Left ventricle myocardium inferior (tissue), 1 donor: ENCODE measurements at regions not wholly inside any gene's neighbourhood (a gene's known extent, or its start where the extent isn't known, plus 50 kb on each side); places are given as distances from the start of the nearest gene placed in this dataset.
"Not testable (repeated sequence)": the region's sequence is repeated elsewhere in the genome, so short reads cannot be mapped to it uniquely, and the experiment has no call there.

ENCODE experiments used
- DNase-seq: peaks from one replicate; pipeline ENCODE4 v3.0.0-alpha.2; 2020
- H3K27ac ChIP-seq: fragments of 200-600 bp; replicated peaks from 2 replicates; pipeline ENCODE4 v1.8.0; 2021
- H3K27me3 ChIP-seq: fragments of 200-600 bp; 2 replicates; pipeline ENCODE4 v1.8.0; 2021; ENCODE audit warnings: low read depth
- H3K36me3 ChIP-seq: fragments of 200-600 bp; 2 replicates; pipeline ENCODE4 v1.8.0; 2021
- H3K4me1 ChIP-seq: fragments of 200-600 bp; 2 replicates; pipeline ENCODE4 v1.8.0; 2021
- H3K4me3 ChIP-seq: fragments of 200-600 bp; 2 replicates; pipeline ENCODE4 v1.8.0; 2021; ENCODE audit warnings: mild to moderate bottlenecking, moderate library complexity
- H3K9me3 ChIP-seq: fragments of 200-600 bp; replicated peaks from 2 replicates; pipeline ENCODE4 v1.8.0; 2021
- CTCF ChIP-seq: fragments of 200-600 bp; IDR thresholded peaks from 2 replicates; pipeline ENCODE4 v1.8.0; 2021; ENCODE audit warnings: antibody characterized with exemption, mild to moderate bottlenecking, borderline replicate concordance
- intact Hi-C: fragments of 100-400 bp; cut with micrococcal nuclease; formaldehyde crosslinking; loops from one replicate; pipeline ENCODE4 v1.11.0; 2022
- donor health status: DM: no; HTN: yes; CAD: no; lungs with severe emphysema.

- no peak for TF ChIP-seq CTCF
- DNase-seq, result no peak
- H3K9me3 ChIP-seq, result no peaks in the 10 kb centered on the region
- H3K27me3 ChIP-seq, result no peaks in the 10 kb centered on the region
- no peak overlapping the region for H3K27ac ChIP-seq
- H3K4me3 ChIP-seq, result no peak overlapping the region
- intact Hi-C loops, result no loop called here
- H3K4me1 ChIP-seq, result no peaks in the 10 kb centered on the region
- H3K36me3 ChIP-seq, result no peaks in the 10 kb centered on the region
Observed at GRCh38 chr3:87495938-87496337, 219.6 kb upstream of the POU1F1 start.

- Histone ChIP-seq H3K4me1 (no peaks in the 10 kb centered on the region), H3K27ac (no peak overlapping the region), H3K4me3 (no peak overlapping the region), H3K9me3 (no peaks in the 10 kb centered on the region), H3K36me3 (no peaks in the 10 kb centered on the region), H3K27me3 (no peaks in the 10 kb centered on the region)
- DNase-seq, result no peak
- intact Hi-C loops, result no loop called here
- TF ChIP-seq CTCF, result no peak
Observed at GRCh38 chr3:87494264-87494663, 217.9 kb upstream of the POU1F1 start.

- intact Hi-C loops, result no loop called here
- Histone ChIP-seq H3K27me3 (no peaks in the 10 kb centered on the region), H3K9me3 (no peaks in the 10 kb centered on the region), H3K4me3 (no peak overlapping the region), H3K27ac (no peak overlapping the region), H3K4me1 (no peaks in the 10 kb centered on the region), H3K36me3 (no peaks in the 10 kb centered on the region)
- TF ChIP-seq CTCF, result no peak
- no peak for DNase-seq
Observed at GRCh38 chr3:87491843-87492242, 215.5 kb upstream of the POU1F1 start.

- intact Hi-C loops, result no loop called here
- no peaks in the 10 kb centered on the region for H3K4me1 ChIP-seq
Observed at GRCh38 chr3:87489892-87490291, 213.5 kb upstream of the POU1F1 start.

GRCh38 chr3:87488765-87489164 is 212.4 kb upstream of the POU1F1 start:
- H3K9me3 ChIP-seq, result no peaks in the 10 kb centered on the region
- no peaks in the 10 kb centered on the region for H3K4me1 ChIP-seq
- no peak for DNase-seq
- no peaks in the 10 kb centered on the region for H3K36me3 ChIP-seq
- intact Hi-C loops, result no loop called here
- H3K27ac ChIP-seq, result no peak overlapping the region
- H3K4me3 ChIP-seq, result no peak overlapping the region
- H3K27me3 ChIP-seq, result no peaks in the 10 kb centered on the region
- TF ChIP-seq CTCF, result no peak

More at GRCh38 chr3:87489892-87490291, 213.5 kb upstream of the POU1F1 start:
- no peaks in the 10 kb centered on the region for H3K27me3 ChIP-seq
- DNase-seq, result no peak
- no peak overlapping the region for H3K4me3 ChIP-seq
- no peaks in the 10 kb centered on the region for H3K36me3 ChIP-seq
- no peak overlapping the region for H3K27ac ChIP-seq
- TF ChIP-seq CTCF, result no peak
- no peaks in the 10 kb centered on the region for H3K9me3 ChIP-seq

- H3K27me3 ChIP-seq, H3K4me1 ChIP-seq, H3K4me3 ChIP-seq, intact Hi-C loops, H3K9me3 ChIP-seq, DNase-seq, H3K36me3 ChIP-seq, H3K27ac ChIP-seq: not testable (repeated sequence)
Observed at GRCh38 chr3:87486635-87487034, 210.3 kb upstream of the POU1F1 start.
